ENCODE measurements at regions not wholly inside any gene's neighbourhood (a gene's known extent, or its start where the extent isn't known, plus 50 kb on each side); places are given as distances from the start of the nearest gene placed in this dataset.
"Not testable (repeated sequence)": the region's sequence is repeated elsewhere in the genome, so short reads cannot be mapped to it uniquely, and the experiment has no call there.

DNA sequence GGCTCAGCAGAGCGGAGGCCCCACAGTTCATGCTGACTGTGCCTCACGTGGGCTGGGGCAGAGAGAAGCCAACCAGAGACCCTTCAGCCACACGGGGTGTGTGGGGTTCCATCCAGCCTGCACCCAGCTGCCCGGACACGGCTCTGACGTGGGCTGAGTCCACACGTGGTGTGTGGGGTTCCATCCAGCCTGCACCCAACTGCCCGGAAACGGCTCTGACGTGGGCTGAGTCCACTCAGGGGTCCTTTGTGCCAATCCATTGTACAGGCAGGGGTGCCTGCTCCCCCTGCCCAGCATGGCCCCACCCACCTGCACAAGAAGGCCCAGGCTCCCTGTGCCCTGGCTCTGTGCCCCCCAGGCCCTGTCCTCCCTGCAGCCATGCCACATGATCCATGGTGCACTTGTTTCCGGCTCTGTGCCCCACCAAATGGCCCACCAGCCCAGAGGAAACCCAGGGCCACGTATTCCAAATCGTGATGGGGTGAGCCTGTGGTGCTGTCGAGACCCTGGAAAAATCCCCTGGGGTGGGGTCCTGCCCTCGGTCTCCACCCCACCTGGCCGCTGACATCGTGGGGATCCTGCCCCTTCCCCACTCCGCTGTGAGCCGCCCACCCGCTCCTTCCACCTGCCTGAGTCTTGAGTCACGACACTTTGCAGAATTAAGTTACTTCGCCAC lies 99.3 kb upstream of the SFSWAP start:
- DNase-seq: no peak

DNA sequence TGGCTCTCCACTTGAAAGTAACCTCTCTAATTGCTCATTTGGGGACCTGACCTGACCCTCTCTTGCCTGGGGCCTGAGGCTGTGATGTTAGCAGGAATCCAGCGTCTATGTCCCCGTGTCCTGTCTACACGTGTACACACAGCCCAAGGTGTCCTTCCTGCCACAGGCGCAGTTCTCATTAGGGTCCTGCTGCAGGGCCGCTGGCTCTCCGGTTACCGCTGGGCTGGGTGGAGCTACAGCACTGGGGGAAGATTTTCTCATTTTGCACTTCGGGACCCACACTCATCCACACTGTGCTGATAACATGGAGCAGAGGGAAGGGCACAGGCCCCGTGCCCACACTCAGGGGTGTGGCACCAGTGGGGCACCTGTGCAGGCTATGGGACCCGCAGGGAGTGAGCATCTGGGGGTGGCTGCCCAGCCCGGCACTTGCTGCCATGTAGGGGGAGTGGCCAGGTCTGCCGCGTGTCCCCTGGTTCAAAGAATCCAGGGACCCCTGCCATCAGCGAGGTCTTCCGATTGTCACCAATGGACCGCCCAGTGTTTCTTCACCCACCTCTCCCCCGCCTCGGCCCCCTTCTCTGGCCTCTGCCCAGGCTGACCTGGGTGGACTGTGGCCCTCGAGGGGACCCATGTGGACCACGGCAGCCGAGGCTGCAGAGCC lies 98.7 kb upstream of the SFSWAP start:
- no peak for DNase-seq

DNA sequence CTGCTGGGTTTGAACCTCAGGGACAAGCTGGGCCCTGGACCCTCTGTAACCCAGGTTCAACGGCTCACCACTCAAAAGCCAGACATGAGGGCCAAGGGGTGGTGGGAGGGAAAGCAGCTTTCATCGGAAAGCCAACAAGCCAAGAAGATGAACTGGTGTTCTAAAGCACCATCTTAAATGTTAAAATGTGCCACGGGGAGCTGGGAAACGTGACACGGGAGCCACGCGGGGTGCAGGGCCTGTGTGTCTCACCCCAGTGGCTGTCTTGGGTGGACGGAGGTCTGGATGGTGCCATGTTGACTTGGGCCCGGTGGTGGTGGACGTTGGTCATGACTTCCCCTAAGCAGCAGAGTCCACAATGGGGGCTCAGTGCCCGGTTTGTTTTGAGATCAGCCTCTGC lies 97.7 kb upstream of the SFSWAP start:
- DNase-seq: no peak

DNA sequence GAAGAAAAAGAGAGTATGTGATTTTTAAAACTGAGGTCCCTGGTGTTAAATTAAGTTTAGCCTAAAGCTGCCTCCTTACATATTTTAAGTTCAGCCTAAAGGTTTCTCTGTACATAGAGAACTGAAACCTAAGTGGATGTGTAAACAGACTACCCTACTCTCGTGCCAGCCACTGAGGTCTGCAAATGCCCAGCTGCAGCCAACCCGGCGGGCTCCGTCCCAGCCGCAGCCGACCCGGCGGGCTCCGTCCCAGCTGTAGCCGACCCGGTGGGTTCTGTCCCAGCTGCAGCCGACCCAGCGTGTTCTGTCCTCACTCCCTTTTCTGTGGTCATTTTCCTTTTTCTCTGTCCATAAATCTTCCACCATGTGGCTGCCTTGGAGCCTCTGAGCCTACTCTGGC lies 97.2 kb upstream of the SFSWAP start:
- no peak for DNase-seq

DNA sequence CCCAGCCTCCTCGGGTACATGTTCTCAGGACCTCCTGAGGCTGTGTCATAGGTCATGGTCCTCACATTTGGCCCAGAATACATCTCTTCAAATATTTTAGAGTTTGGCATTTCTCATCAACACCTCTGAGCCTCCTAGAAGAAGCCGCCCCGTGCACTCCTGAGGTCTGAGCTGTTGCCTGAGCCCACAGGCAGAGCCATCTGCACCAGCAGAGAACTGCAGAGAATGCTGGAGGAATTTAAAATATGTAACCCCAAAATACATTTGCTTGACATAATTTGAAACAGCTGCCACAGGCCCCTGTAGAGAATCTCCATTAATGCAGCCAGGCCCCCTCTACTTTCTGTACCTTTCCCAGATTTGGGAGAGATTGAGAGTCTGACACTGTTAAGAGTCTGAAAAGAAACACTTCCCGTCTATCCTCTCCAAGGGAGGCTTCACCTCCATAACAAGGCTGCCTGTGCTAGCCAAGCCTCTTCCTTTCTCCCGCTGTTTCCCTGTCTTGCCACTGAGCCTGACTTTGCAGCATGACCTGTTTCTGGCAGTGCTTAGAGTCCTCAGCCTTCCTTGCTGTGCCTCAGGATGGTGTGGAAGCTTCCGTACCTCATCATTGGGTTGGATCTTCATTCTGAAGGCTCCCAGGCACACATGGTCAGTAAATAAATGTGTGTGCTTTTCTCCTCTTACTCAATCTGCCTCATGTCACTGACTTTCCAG lies 95.4 kb upstream of the SFSWAP start:
- no peak for DNase-seq

DNA sequence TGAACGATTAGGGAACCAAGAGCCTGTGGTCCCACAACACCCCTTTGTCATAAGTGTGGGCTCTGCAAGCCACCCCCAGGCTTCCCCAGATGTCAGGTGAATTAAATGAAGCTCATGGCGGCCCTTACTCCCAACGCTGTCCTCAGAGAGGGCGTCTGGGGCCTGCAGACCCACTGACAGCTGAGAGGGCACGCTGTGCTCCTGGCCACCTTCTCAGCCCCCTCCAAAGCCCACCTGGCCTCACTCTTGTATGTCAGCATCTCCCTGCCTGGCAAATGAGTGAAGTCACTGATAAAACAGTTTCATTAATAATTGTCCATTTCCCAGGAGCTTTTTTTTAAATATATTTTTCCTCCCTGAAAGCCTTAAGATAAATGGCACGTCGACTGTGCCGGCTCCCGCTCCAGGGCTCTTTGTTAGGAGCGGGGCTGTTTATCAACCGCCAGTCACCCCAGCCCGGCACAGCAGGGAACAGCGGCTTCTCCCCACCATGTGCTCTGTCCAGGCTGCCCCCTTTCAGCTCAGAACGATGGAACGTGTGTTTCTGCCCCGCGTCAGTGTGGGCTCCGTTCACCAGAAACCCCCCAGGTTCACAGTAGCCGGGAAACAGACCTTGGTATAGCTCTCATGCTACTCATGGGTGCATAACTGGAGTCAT lies 94.7 kb upstream of the SFSWAP start:
- DNase-seq: no peak

DNA sequence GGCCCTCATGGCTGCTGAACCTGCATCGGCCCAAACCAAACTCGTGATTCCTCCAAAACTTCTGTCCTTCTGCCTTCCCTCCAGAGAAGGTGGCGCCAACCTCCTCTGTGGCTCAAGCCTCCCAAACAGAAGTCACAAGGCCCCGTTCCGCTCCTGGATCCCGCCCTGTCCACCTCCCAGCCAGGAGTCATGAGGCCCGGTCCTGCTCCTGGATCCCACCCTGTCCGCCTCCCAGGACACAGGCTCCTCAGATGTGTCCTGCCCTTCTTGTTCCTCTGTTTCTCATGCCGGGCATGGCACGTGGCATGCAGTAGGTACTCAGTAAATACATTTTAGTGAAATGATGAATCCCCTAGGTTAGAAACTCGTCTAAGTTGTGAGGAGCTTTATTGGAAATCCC lies 94.2 kb upstream of the SFSWAP start:
- no peak for DNase-seq

DNA sequence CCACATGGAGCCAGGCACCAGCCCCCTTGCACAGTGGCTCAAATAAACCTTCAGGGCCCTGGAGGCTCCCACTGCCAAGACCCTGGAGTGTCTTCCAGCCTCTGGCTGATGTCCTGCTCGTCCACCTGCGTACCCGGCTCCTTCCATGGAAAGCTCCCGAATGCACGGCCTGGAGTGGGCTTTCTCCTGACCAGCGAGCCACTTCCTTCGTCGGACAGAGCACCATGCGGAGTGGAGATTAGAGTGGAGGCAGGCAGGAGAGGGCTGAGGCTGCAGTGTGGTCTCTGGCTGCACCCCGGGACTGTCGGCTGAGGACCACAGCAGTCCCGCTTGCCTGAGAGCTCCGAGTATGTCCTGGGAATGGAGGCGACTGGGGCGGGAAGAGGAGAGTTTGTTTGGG lies 93.7 kb upstream of the SFSWAP start:
- no peak for DNase-seq

DNA sequence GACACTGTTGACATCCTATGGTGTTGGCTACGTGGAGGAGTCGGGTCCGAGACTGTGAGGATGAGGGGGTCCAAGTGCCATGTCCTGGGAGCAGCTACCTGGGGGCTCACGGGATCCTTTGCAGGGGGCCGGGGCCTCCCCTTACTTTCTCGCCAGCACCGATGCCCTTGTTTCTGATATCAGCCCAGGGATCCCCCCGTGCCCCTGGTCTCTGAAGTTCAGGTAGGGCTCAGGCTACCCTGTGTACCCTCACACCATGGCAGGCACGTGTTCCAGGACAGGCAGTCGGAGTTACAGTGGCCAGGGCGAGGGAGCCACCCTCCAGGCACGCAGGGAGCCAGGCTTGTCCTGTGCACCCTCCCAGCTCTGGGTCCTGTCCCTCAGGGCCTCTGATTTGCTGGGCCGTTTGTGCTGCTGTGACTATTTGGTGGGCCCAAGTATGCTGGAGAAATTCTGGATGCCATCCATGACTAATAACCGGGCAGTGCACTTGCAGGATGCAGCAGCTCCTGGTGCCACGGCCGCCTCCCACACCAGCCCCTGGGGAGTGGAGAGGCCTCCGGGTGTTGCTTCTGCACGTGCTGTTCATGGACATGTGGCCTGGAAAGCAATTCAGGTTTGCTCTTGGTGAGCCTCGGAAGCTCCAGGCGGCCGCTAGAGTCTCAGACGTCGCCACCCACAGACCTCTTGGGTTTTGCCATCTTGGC lies 93.1 kb upstream of the SFSWAP start:
- DNase-seq: no peak

DNA sequence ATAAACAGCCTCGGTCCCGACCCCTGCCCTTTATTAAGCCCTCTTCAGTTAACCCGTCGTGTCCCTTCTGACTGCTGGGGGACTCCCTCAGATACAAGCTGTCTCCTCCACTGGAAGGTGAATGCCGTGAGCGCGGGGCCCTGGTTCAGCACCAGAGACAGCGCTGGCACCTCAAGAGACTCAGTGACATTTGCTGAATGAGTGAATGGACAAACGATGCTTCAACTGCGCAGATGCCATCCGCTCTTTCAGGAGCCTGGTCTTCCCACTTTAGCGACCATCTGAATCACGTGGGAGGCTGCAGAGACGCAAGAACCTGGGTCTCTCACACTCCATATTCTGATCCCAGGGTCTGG lies 92.6 kb upstream of the SFSWAP start:
- no peak for DNase-seq

DNA sequence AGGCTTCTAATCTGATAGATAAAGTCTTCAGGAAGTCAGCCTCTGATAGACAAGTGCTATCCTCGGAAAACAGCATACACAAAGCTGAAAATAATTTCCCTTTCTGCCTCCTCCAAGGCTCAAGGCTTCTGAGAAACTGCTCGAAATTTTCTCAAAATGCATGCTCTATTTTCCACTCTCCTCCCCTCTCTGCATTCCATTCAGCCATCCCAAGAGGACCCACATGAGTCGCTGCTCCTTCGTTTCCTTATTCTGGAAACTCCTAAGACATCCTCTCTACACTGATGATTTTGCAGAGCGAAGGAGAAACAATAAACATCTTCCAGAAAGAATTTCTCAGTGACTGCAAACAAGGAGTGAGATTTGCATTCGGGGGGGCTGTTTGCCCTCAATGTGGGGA lies 92.2 kb upstream of the SFSWAP start:
- DNase-seq: no peak

DNA sequence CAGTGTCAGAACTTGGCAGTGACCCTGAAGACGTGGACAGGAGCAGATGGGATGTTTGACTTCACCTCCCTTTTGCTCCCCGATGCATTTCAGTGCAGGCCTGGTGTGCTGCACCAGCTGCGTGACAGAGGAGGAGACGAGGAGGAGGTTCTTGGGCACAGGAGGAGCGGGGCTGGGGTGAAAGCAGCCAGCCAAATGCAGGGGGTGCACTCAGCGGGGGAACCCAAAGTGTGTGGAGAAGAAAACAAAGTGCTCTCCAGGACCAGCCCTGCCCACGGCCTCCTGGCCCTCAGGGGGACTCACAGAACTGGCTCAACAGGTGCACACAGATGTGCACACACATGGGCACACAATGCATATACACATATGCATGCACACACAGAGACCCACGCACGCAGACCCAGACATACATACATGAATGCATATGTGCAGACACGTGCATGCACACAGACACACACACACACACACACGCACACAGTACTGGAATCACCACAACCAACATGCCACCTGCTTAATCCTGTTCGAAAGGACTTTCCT lies 91.7 kb upstream of the SFSWAP start:
- DNase-seq: no peak

DNA sequence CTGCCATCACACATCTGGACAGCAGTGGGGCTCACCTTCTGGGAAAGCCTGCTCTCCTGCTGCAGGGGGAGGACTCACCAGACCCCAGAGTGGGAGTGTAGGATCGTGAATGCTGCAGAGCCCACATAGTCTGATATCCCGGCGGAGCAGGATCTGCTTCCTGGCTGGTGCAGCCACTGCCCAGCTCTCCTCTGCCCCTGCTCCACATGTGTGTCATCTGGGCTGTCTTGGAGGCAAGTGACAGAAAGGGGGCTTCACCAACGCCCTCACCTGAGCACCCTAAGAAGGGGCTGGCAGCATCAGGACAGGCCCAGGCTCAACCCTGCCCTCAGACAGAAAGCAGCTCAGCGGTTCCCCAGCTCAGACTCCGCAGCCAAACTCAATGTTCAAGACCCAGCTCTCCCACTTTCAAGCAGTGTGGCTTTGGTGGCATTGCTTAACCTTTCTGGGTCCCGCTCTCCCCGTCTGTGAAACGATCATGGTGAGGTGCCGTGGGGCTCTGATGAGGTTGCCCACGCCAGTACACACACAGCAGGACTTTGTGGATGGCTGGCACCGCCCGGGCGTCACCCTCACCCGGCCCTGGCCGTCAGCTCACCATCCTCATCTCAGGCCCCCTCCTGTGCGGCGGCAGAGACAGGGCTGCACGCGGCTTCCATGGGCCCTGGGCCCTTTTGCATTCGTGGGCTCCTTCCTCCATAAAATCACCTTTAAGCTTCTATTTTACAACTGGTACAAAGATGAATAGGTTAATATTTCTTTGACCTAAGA lies 91.0 kb upstream of the SFSWAP start:
- DNase-seq: no peak

DNA sequence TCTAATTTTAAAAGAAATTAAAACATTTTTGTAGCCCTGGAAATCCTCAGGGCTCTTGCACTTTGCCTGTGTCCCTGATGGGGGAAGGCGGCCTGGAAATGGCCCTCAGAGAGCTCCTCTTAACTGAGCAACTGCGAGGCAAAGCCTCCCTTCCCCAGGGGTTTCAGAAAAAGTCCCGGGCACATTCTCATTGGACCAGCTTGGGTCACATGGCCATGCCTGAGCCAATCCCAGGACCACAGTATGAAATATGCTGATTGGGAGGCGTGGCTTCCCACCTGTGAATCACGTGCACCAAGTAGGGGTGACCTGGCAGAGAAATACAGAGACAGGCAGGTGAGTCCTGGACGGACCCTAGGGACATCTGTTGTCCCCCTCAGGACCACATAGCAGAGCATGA lies 90.4 kb upstream of the SFSWAP start:
- DNase-seq: no peak

DNA sequence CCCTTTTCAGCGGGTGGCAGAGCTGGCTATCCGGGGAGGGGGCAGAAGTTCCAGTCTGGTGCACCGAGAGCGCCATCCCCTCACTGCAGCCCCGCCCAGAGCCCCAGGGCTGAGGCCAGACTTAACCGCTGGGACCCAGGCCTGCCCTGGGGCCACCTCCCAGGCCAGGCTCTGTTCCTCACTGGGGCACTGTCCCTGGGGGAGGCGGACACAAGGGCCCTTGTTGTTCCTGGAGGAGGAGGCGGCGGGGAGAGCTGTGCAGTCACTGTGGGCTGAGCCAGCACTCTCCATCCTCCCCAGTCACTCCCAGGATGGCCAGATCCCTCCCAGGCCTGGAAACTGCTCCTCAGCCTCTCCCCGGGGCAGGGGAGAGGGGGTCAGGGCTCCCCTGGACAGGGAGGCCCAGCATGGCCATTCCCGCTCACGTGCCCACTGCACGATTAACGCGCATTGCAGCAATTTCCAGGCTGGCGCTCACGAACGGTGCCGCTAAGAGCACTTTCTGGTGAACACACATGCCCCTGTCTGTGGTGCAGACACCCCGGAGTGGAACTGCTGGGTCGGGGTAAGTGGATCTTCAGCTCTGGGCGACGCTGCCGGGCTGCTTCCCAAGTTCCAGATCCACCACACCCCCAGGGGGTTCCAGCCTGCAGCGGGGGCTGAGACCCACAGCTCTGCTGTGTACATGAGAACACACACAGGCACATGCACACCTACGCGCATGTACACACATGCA lies 89.8 kb upstream of the SFSWAP start:
- no peak for DNase-seq

DNA sequence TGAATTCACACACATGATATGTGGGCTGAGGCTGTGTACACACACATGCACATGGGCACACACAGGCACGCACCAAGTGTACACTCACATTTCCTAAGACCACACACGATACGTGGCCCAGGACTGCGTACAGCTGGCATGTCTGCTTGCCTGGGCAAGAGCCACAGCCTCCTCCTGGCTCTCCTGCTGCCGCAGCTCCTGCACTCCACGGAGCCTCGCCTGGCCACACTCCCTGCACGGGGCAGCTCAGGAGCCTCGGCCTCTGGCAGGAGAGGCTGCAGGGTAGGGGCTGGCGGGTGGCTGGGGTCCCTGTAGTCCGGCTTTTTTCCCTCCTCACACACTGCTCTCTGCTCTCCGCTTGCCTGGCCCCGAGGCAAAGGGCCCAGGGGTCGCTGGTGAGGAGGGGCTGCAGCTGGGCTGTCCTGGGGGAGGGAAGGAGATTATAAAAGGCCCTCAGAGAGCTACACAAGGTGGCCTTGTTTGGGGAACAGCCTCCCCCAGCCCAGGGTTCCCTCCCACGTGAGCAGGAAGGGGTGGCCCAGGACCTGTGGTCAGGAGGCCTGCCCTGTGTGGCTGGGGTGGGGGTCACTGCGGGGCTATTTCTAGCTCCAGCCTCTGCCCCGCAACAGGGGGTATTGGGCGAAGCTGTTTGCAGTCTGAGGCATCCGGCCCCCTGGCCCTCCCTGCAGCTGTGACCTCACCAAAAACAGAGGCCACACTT lies 89.0 kb upstream of the SFSWAP start:
- DNase-seq: no peak

DNA sequence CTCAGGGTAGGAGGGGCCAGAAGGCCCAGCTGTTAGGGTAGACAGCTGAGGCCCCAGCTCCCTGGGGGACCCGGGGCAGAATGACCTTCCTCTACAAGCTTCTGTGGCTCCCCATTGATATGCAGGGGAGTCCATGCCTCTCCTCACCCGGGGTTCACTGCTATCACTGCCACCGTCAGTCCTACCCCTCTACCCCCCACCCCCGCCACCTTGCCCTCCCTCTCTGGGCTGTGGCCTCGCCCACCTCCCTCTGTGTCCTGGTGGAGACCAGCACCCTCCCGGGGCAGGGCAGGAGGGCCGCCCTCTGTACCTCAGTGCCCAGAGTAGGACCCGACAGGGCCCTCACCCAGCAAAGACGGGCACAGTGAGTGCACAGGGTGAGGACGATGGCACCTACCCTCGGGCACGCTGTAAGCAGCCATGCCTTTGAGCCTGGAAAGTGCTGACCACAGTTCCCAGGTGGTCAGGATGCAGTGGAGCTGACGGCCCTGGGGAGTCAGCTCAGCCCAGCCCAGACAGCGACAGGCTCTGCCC lies 88.4 kb upstream of the SFSWAP start:
- no peak for DNase-seq

DNA sequence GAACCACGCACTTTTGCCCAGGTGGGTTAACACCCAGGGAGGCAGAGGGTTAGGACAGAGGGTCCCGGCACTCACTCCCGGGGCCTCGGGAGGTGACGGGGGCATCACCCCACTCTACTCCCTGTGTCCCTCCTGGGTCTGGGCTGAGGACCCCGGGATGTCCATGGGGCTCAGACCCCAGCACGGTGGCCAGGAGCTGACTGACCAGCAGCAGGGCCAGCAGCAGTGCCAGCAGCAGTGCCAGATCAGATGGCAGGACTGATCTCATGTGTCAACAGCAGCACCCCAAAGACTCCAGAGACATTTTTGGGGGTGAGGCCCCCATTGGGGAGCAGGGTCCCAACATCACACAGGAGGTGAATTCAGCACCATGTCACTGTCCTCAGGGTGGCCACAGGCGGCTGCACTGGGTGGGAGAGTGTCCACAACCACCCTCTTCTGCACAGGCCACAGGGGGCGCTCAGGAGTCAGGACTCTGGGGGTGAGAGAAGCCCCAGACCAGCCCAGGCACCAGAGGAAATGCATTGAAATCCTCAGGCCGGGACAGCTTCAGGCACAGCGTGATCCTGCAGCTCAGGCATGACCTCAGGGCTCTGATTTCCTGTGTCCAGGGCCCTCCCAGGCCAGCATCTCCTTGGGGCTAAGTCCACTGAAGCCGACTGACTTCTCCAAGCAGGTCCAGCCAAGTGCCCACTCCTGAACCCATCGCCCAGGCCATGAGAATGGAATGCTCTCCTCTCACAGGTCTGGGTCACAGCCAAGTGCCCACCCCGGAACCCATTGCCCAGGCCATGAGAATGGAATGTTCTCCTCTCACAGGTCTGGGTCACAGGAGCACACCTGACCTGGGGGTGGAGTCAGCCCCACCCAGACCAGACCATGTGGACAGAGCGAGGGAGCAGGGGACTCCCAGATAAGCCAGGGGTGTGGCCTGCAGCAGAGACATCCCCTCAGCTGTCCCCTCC lies 87.2 kb upstream of the SFSWAP start:
- not testable (repeated sequence) for DNase-seq

DNA sequence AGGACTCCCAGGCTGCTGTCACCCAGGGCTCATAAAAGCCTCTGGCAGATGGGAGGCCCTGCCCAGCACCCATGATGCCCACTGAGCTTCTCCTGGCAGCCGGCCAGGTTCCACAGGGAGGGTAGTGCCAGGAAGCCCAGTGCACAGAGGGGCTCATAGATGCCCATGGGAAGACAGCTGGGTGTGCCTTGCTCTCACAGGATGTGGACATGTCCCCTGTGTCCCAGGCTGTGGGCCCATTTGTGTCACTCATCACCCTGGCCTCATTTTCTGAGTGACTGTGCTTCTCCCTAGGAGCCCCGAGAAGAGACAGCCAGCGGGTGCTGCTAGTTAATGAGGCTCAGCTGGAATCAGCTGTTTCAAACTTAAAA lies 86.5 kb upstream of the SFSWAP start:
- DNase-seq: not testable (repeated sequence)

Data from stimulated activated CD4-positive, alpha-beta T cell treated with anti-CD3 and anti-CD28 coated beads, Interleukin-12 subunit alpha, Interleukin-12 subunit beta, amount 100 ng/mL, for 4 hours (primary cell).